Muscle layer of colon (tissue), 2 donors: ENCODE measurements at regions not wholly inside any gene's neighbourhood (a gene's known extent, or its start where the extent isn't known, plus 50 kb on each side); places are given as distances from the start of the nearest gene placed in this dataset.
"Not testable (repeated sequence)": the region's sequence is repeated elsewhere in the genome, so short reads cannot be mapped to it uniquely, and the experiment has no call there.

Experiments
- H3K27ac ChIP-seq: one replicate; pipeline ENCODE4 v1.7.0; 2013; ENCODE audit warnings: low read depth, mild to moderate bottlenecking, low read length, moderate library complexity
- H3K27me3 ChIP-seq, 2 donors: one replicate each; pipeline ENCODE4 v1.7.0; 2013; ENCODE audit warnings: low read length in 2 of 2, mild to moderate bottlenecking in 2 of 2; ENCODE audit not compliant: insufficient read depth in 2 of 2, control insufficient read depth in 1 of 2
- H3K36me3 ChIP-seq: one replicate; pipeline ENCODE4 v1.7.0; 2013; ENCODE audit warnings: mild to moderate bottlenecking, low read length; ENCODE audit not compliant: insufficient read depth
- H3K4me1 ChIP-seq: one replicate; pipeline ENCODE4 v1.7.0; 2013; ENCODE audit warnings: mild to moderate bottlenecking, low read length; ENCODE audit not compliant: insufficient read depth
- H3K4me3 ChIP-seq, 2 donors: one replicate each; pipeline ENCODE4 v1.7.0; 2013; ENCODE audit warnings: low read length in 2 of 2, low read depth in 1 of 2, mild to moderate bottlenecking in 1 of 2, moderate library complexity in 1 of 2
- H3K9ac ChIP-seq: one replicate; pipeline ENCODE4 v1.7.0; 2013; ENCODE audit warnings: low read length
- H3K9me3 ChIP-seq: one replicate; pipeline ENCODE4 v1.7.0; 2013; ENCODE audit warnings: mild to moderate bottlenecking, low read length
- donor health status: abdominal sarcoma.
- donor health status: Adenocarcinoma of cecum.

DNA sequence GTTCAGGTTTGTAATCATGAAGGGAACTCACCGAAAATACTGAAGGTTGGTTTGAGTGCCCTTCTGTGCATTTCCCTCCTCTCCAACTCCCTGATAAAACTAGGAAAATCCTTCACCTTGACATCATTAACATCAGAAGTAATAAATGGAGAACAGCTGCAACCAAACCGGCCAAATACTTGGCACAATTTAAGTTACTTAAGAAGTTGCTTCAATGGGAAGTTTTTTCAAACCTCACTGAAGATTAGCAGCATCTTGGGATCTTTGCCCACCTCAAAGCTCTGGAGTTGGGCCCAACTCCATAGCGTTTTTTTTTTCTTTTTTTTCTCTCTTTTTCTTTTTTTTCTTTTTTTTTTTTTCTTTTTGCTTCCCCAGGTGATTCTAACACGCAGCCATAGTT lies 784.8 kb downstream of the KCNA4 start:
- Histone ChIP-seq H3K4me1 (no peaks in the 10 kb centered on the region), H3K4me3 (no peak overlapping the region), H3K27me3 (no peaks in the 10 kb centered on the region), H3K36me3 (no peaks in the 10 kb centered on the region), H3K9me3 (no peaks in the 10 kb centered on the region), H3K27ac (no peak overlapping the region), H3K9ac (no peak overlapping the region)

DNA sequence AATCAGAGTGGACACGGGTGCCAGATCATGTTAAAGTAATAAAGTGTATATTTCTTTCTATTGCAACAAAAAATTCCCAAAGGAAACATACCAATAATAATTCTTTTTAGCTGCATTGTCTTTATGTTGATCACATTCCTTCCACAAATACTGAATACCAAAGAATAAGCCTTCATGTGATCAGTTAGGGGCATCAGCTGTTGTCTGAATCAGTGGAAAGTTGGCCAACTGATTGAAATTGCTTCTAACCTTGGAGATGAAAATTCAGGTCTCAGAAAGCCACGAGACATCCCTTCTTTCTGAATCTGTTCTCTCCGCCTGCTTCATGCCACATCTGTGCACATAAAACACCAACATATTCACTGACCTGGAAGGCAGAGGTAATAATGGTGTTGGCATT lies 785.2 kb downstream of the KCNA4 start:
- Histone ChIP-seq H3K27me3 (no peaks in the 10 kb centered on the region), H3K4me1 (no peaks in the 10 kb centered on the region), H3K36me3 (no peaks in the 10 kb centered on the region), H3K9ac (no peak overlapping the region), H3K4me3 (no peak overlapping the region), H3K27ac (no peak overlapping the region), H3K9me3 (no peaks in the 10 kb centered on the region)

DNA sequence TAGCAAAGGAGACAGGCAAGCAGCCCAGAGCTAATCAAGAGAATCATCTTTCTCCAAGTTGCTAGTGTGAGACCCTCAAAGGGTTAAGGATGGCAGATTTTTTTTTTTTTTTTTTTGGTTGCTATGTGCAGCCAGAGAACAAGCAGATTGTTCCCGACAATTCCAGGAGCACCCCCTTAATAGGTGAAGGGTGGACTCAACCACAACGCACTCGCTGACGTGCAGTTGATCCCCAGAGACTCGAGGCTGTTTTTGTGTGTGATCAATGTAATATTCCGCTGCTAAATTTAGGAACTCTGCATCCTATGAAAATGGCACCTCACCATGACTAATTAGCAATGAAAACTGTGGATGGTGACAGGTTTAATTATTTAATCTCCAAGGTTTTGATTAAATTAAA lies 789.0 kb downstream of the KCNA4 start:
- no peak overlapping the region for H3K4me3 ChIP-seq
- H3K9me3 ChIP-seq, result no peaks in the 10 kb centered on the region
- no peak overlapping the region for H3K9ac ChIP-seq
- H3K27ac ChIP-seq, result no peak overlapping the region
- H3K4me1 ChIP-seq, result no peaks in the 10 kb centered on the region
- H3K27me3 ChIP-seq, result no peaks in the 10 kb centered on the region
- no peaks in the 10 kb centered on the region for H3K36me3 ChIP-seq

DNA sequence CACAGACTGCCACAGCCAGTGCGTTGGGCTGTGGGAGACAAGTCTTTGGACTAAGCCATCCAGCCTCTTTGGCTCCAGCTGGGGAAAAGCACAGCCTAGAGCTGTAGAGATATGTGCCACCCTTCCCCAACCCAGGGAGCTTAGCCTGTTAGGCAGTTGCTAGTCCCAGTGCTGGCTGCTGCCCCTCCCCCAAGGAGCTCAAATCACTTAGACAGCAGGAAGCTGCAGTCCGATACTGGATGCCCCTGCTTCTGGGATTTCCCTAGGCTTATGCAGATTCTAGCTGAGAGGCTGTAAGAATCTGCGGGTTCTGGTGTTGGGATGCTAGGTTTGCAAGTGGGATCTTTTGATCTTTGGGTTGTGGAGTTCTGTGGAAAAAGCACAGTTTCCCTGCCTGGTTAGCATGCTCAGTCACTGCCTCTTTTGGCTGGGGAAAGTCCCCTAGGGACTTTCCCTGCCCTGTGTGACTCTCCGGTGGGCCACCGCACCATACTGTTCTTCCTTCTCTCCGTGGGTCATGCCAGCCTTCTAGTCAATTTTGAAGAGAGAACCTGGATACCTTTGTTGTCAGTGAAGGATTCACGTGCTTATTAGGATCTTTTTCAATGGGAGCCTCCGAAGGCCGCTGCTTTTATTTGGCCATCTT lies 792.0 kb downstream of the KCNA4 start:
- H3K9ac ChIP-seq, result no peak overlapping the region
- H3K36me3 ChIP-seq, result no peaks in the 10 kb centered on the region
- no peak overlapping the region for H3K4me3 ChIP-seq
- no peaks in the 10 kb centered on the region for H3K4me1 ChIP-seq
- no peak overlapping the region for H3K27ac ChIP-seq
- no peaks in the 10 kb centered on the region for H3K9me3 ChIP-seq
- no peaks in the 10 kb centered on the region for H3K27me3 ChIP-seq

DNA sequence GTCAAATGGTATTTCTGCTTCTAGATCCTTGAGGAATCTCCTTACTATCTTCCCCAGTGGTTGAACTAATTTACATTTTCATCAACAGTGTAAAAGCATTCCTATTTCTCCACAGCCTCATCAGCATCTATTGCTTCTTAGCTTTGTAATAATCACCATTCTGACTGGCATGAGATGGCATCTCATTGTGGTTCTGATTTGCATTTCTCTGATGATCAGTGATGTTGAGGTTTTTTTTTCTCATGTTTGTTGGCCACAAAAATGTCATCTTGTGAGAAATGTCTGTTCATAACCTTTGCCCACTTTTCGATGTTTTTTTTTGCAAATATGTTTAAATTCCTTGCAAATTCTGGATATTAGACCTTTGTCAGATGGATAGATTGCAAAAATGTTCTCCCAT lies 797.3 kb downstream of the KCNA4 start:
- not testable (repeated sequence) for H3K9ac ChIP-seq, H3K4me3 ChIP-seq, H3K36me3 ChIP-seq, H3K27me3 ChIP-seq, H3K9me3 ChIP-seq, H3K27ac ChIP-seq, H3K4me1 ChIP-seq

DNA sequence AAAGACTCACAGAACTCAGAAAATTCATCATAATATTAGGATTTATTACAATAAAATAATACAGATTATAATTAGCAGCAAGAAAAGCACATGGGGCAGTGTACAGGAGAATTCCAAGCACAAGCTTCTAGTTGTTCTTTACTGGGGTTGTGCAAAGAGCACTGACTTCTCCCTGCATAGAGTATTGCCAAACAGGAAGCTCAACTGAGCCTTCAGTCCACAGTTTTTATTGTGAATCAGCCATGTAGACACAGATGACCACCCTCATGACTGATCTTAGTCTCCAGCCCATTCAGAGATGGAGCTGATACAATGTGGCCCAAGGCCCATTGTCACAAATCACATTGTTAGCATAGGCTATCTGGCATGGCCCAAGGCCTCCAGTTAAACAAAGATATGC lies 798.9 kb downstream of the KCNA4 start:
- H3K36me3 ChIP-seq, result no peaks in the 10 kb centered on the region
- H3K4me1 ChIP-seq, result no peaks in the 10 kb centered on the region
- no peak overlapping the region for H3K4me3 ChIP-seq
- H3K27ac ChIP-seq, result no peak overlapping the region
- no peak overlapping the region for H3K9ac ChIP-seq
- H3K27me3 ChIP-seq, result no peaks in the 10 kb centered on the region
- H3K9me3 ChIP-seq, result no peaks in the 10 kb centered on the region

DNA sequence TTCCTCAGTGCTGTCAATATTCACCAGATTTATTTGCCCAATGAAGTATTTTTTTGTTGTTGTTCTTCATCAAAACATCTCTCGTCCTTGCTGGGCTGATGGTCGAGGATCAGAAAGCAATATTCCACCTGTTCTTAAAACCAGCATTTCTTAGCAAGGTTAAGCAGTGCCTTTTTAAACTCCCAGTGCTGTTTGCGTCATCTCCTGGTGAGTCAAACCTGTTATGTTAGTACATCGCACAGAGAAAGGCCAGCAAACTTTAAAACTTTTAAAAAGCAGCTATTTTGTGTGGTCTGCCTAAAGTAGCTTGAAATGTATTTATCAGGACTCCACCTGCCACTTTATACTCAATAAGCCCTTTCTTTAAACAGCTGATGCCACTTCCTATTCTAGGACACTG lies 802.0 kb downstream of the KCNA4 start:
- Histone ChIP-seq H3K9ac (no peak overlapping the region), H3K4me1 (no peaks in the 10 kb centered on the region), H3K36me3 (no peaks in the 10 kb centered on the region), H3K9me3 (no peaks in the 10 kb centered on the region), H3K27me3 (no peaks in the 10 kb centered on the region), H3K27ac (no peak overlapping the region), H3K4me3 (no peak overlapping the region)

DNA sequence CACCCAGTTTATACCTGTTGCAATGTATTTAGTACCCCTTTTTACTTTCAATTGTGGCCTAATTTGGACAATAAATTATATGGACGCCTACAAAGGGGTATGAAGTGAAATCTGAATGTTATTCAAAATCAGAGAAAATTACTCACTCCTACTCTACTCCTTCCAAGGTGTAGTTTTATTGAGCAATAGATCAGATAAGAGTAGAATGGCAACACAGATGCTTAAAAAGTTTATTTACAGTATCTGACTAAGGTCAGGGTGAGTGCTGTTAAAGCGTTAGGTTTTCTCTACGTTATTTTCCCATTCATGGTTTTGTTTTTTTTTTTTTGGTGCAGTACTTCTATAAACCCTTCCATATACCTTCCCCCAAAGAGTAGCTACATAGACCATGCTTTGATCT lies 805.6 kb downstream of the KCNA4 start:
- H3K36me3 ChIP-seq, result no peaks in the 10 kb centered on the region
- no peak overlapping the region for H3K4me3 ChIP-seq
- no peak overlapping the region for H3K27ac ChIP-seq
- no peak overlapping the region for H3K9ac ChIP-seq
- H3K9me3 ChIP-seq, result no peaks in the 10 kb centered on the region
- no peaks in the 10 kb centered on the region for H3K4me1 ChIP-seq
- H3K27me3 ChIP-seq, result no peaks in the 10 kb centered on the region

DNA sequence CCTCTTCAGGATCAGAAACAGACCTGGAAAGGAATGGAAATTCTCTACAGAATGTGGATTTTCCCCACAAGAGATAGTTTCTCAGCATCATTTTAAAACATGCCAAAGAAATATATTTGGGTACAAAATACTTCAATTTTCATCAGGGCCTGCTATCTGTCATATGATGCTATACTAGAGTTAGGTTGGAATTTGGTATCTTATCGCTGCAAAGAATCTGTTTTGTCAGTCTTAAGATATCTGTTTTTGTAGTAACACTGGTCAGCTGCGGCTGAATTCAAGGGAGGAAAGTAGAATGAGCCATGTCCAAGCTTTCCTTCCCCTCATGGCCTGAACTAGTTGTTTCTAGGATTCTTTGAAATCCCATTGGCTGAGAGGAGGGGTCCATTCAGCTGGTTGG lies 806.4 kb downstream of the KCNA4 start:
- Histone ChIP-seq H3K27me3 (no peaks in the 10 kb centered on the region), H3K4me3 (no peak overlapping the region), H3K9ac (no peak overlapping the region), H3K27ac (no peak overlapping the region), H3K9me3 (no peaks in the 10 kb centered on the region), H3K36me3 (no peaks in the 10 kb centered on the region), H3K4me1 (no peaks in the 10 kb centered on the region)

DNA sequence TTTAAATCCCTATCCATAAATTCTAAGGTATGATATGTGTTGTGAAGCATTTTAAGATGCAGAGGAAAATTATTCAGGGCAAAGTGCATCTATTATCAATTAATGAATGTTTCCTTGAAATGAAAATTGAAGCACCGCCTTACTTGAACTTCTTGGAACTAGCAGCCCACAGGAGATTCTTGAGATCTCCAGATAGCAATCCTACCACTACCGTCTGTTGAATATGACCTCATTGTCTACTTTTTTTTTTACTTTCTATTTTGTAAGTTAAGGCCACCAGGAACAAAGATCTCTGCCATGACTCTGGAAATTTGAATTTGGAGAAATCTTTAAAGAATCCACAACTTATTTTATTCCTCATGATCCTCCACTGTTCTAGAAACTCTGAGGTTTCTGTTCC lies 808.7 kb downstream of the KCNA4 start:
- Histone ChIP-seq H3K36me3 (no peaks in the 10 kb centered on the region), H3K27me3 (no peaks in the 10 kb centered on the region), H3K4me1 (no peaks in the 10 kb centered on the region), H3K9ac (no peak overlapping the region), H3K9me3 (no peaks in the 10 kb centered on the region), H3K27ac (no peak overlapping the region), H3K4me3 (no peak overlapping the region)

DNA sequence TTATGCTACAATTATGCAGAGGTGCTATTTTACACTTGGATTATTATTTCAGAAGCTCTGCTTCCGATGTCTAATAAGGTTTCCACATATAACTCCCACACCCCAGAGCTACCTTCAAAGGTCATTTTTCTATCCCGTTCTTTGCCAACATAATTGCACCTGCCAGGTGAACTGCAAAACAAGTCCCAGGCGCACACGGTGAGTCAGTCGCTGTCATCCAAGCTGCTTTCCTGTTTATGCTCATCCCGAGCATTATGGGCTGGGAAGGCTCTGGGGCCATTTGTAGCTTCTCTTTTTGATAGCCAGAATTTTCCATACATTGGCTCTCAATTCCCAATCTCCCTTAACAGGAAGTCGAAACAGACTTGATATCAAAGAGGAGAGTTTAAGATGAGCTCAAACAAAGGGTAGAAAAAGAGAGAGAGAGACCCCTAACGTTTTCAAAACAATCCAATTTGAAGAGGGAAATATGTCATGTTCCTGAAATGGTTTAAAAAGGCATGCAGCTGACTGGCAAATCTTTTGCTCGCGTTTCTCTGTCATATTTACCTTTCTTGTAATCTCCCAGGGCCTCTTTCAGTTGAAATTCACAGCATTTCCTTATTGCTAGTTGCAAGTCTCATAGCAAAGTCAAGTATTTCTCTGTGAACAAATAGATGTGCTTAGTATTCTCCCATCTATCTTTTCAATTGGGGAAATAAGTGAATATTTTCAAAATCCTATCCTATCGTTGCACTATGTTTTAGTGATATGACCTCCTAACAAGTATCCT lies 815.9 kb downstream of the KCNA4 start:
- H3K9ac ChIP-seq, result no peak overlapping the region
- H3K4me3 ChIP-seq, result no peak overlapping the region
- no peak overlapping the region for H3K27ac ChIP-seq
- H3K4me1 ChIP-seq, result no peaks in the 10 kb centered on the region
- no peaks in the 10 kb centered on the region for H3K36me3 ChIP-seq
- no peaks in the 10 kb centered on the region for H3K9me3 ChIP-seq
- no peaks in the 10 kb centered on the region for H3K27me3 ChIP-seq

DNA sequence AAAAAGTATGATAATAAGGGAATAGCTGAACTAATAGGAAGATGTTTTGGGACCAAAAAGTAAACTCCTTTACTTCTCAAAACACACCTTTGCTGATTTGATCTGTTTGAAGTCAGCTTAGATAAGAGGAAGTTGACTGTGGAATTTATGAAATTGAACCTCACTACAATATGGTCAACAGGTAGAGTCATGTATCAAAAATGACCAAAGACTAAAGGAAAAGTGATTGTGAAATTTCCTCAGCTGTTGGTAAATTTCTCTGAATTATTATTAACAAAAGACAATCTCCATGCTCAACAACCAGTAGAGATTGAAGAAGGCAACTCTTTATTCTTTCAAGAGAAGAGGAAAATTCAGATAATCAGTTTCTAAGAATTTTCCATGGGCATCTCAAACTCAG lies 826.5 kb downstream of the KCNA4 start:
- Histone ChIP-seq H3K4me3 (no peak overlapping the region), H3K9me3 (no peaks in the 10 kb centered on the region), H3K27ac (no peak overlapping the region), H3K27me3 (no peaks in the 10 kb centered on the region), H3K9ac (no peak overlapping the region), H3K4me1 (no peaks in the 10 kb centered on the region), H3K36me3 (no peaks in the 10 kb centered on the region)
